ENCODE measurements at regions not wholly inside any gene's neighbourhood (a gene's known extent, or its start where the extent isn't known, plus 50 kb on each side); places are given as distances from the start of the nearest gene placed in this dataset.

DNA sequence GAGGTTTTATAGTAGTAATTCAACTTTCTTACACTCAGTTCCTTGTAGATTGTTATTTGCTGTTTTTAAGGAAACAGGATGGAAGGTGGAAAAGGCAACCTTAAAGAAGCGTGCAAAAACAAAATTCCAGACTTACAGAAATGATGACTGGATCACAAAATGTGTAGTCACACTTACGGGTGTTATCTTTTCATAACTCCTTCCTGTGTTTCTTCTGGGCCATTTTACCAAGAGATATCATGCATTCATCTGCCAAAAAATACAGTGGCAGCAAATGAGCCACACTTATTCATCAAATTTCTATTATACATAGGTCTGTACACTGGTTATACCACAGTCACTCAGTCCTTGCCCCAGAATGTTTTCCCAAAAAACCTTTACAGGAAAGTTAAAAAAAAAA, 94.3 kb upstream of the IL6 start (continued):
- TF ChIP-seq, protein P1, sequence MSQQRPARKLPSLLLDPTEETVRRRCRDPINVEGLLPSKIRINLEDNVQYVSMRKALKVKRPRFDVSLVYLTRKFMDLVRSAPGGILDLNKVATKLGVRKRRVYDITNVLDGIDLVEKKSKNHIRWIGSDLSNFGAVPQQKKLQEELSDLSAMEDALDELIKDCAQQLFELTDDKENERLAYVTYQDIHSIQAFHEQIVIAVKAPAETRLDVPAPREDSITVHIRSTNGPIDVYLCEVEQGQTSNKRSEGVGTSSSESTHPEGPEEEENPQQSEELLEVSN (IDR thresholded peaks at IDR 0.05): no peak
- no peak for TF ChIP-seq JUN (IDR thresholded peaks at IDR 0.05; ENCODE audit: low read depth, low read length)
- no peak for TF ChIP-seq RFX5 (IDR thresholded peaks at IDR 0.05; ENCODE audit: borderline replicate concordance, low read depth, low read length)
